Uterus (tissue), 2 donors: ENCODE measurements at regions not wholly inside any gene's neighbourhood (a gene's known extent, or its start where the extent isn't known, plus 50 kb on each side); places are given as distances from the start of the nearest gene placed in this dataset.

Experiments used
- CTCF ChIP-seq, 4 experiments: fragments of 200-600 bp in 2 of 4; fragments of 450-650 bp in 2 of 4; sonication (generic) in 2 of 4; IDR thresholded peaks; one replicate each; pipeline ENCODE4 v1.5.1; 2016 to 2019; ENCODE audit warnings: antibody characterized with exemption in 4 of 4, mild to moderate bottlenecking in 2 of 4, moderate library complexity in 1 of 4
- POLR2A ChIP-seq, 2 donors: fragments of 450-650 bp; IDR thresholded peaks; one replicate each; pipeline ENCODE4 v1.6.1; 2016; ENCODE audit warnings: antibody characterized with exemption in 2 of 2, mild to moderate bottlenecking in 1 of 2, moderate library complexity in 1 of 2

DNA sequence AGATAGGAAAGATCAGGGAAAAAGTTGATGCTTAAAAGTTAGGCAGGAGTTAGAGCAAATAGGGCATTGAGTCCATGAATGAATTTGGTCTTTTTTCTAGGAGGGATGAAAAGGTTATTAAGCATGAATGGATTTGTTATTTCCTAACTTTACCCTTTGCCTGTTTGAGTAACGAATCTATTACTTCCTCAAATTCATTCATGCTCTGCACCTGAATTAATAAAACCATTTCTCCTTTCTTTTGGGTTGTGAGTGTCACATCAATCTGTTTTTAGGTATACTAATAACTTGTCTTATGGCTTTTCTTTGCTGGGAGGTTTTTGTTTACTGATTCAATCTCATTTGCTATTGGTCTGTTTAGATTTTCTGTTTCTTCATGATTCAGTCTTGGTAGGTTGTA lies 1217.7 kb upstream of the CELF2 start:
- TF ChIP-seq POLR2A (IDR thresholded peaks at IDR 0.05) (no peak), CTCF (IDR thresholded peaks at IDR 0.05) (no peak)
